NCI-H2196 (cell line): ENCODE measurements at regions not wholly inside any gene's neighbourhood (a gene's known extent, or its start where the extent isn't known, plus 50 kb on each side); places are given as distances from the start of the nearest gene placed in this dataset.
"Not testable (repeated sequence)": the region's sequence is repeated elsewhere in the genome, so short reads cannot be mapped to it uniquely, and the experiment has no call there.

ENCODE experiments used
- DNase-seq: peaks from one replicate; lab custom pipeline; 2025; ENCODE audit not compliant: unreplicated experiment; lab: John Stamatoyannopoulos, UW

GRCh38 chr3:110958313-110959147, 113.1 kb upstream of the NECTIN3 start:
- no peak for DNase-seq

- no peak for DNase-seq
Observed at GRCh38 chr3:110965976-110966375, 105.6 kb upstream of the NECTIN3 start.

- no peak for DNase-seq
Observed at GRCh38 chr3:110966966-110967663, 104.5 kb upstream of the NECTIN3 start.

DNA sequence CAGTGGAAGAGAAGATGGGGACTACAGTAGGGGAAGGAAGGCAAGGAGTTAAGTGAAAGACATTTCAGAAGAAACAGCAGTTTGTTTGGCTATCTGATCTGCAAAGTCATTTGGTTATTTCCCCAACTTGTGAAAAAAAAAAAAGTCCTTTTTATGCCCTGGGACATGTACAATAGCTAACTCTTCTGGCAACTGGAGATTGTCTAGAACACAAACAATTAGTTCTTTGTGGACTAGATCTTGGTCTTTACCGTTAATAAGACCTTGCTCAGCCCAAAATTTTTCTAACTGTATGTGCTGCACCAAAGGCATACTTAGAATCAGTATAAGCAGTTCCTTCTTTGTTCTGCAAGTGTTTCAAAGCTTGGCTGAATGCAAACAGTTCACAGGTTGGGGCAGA, 103.5 kb upstream of the NECTIN3 start:
- DNase-seq: no peak

GRCh38 chr3:110969229-110970211, 102.1 kb upstream of the NECTIN3 start:
- DNase-seq: no peak

- DNase-seq: no peak
Observed at GRCh38 chr3:110971010-110971601, 100.5 kb upstream of the NECTIN3 start.

DNA sequence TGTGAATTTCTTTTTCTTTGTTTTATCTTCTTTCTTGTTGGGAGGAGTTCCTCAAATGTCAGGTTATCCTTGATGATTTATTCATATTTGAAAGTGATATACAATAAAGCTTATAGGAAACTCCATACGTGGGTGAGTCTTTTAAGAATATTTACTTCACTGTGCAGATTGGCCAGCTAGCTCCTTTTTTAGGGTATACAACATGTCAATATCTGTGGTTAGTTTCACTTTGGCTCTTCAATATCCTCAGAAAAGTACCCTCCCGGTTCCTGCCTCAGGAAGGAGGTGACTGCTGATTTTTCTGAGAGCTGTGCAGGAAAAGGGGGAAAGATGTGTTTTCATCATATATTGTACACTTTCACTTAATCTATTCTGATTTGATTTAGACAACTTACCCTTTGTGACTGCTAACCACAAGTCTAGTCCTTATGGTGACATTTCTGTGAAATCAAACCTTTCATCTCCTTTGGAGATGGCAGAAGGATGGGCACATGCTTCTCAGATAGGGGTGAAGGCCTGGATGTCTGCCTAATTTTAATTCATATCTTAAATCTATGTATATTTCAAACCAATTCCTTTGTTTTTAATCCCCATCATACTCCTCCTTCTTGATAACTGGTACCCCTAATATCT, 98.2 kb upstream of the NECTIN3 start:
- no peak for DNase-seq

- no peak for DNase-seq
Observed at GRCh38 chr3:110974902-110975301, 96.7 kb upstream of the NECTIN3 start.

DNA sequence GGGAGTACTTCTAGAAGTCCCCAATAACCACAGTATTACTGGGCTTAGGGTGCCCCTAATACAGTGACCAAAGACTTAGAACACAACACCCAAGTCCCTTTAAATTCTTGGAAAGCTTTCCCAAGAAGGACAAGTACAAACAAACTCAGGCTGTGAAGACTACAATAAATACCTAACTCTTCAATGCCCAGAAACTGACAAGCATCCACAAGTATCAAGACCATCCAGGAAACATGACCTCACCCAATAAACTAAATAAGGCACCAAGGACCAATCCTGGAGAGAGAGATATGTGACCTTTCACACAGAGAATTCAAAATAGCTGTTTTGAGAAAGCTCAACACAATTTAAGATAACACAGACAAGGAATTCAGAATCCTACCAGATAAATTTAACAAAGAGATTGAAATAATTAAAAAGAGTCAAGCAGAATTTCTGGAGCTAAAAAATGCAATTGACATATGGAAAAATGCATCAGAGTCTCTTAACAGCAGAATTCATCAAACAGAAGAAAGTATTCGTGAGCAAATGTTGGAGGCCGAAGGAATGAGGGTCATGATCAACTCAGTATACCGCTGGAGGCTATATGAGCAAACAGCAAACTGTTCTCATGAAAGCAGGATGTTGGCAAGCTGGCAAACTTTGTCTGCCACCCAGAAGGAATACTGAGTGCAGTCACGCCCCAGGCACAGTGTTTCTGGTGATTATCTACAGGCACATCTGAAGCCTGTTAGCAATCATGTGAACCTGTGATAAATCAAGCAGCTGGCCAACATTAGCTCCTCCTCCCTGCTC, 87.0 kb upstream of the NECTIN3 start:
- DNase-seq: no peak

GRCh38 chr3:110989446-110989845, 82.2 kb upstream of the NECTIN3 start:
- no peak for DNase-seq

- no peak for DNase-seq
Observed at GRCh38 chr3:110995461-110996231, 76.0 kb upstream of the NECTIN3 start.

DNA sequence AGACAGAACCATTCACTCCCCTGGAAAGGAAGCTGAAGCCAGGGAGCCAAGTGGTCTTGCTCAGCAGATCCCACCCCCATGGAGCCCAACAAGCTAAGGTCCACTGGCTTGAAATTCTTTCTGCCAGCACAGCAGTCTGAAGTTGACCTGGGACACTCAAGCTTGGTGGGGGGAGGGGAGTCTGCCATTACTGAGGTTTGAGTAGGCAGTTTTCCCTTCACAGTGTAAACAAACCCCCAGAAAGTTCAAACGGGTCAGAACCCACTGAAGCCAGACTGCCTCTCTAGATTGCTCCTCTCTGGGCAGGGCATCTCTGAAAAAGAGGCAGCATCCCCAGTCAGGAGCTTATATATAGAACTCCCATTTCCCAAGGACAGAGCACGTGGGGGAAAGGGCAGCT, 72.8 kb upstream of the NECTIN3 start:
- DNase-seq: not testable (repeated sequence)

DNA sequence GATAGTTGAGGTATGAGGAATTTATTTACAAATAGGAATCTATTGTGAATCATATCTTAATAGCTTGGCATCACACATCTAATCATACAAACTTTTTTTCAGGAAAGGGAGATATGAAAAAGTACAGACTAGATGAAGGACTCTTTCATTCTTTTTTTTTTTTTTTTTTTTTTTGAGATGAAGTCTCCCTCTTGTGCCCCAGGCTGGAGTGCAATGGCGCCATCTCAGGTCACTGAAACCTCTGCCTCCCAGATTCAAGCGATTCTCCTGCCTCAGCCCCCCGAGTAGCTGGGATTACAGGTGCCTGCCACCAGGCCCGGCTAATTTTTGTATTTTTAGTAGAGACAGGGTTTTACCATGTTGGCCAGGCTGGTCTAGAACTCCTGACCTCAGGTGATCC, 65.1 kb upstream of the NECTIN3 start:
- not testable (repeated sequence) for DNase-seq

DNA sequence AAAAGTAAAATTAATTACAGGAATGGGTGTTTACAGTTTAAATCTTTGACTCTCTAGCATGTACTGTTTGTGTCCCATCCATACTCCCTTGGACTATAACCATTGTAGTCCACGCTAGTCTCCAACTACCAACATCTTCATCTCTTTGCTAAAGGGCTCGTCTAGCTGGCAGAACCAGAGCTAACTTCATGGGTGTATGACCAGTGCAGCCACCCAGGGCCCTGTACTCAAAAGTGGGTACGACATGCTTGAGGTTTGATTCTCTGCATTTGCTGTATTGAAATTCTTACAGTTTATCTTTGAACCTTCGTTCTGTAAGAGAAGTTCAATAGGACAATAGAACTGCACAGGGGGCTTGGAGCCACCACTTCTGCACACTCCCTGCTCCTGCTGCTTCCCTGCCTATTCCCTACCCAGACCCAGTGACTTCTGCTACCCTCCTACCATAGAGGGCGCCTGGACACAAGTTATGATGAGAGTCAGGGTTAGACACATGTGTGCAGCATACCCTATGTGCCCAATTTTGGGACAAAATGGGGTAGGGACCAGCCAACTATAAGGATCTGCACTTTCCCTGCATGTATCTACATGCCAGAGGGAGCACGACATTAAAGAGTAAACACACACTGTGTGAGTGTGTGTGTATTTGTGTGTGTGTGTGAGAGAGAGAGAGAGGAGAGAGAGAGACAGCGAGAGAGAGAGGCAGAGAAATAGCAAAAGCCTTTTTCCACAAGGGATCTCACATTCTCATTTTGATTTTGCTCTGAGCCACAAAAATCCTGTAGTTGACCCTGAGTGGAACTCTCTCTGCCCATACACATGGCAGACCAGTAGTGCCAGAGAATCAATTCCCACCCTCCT, 59.0 kb upstream of the NECTIN3 start:
- no peak for DNase-seq
